Type B pancreatic cell (in vitro differentiated cells): ENCODE measurements at regions not wholly inside any gene's neighbourhood (a gene's known extent, or its start where the extent isn't known, plus 50 kb on each side); places are given as distances from the start of the nearest gene placed in this dataset.

Experiments used
- DNase-seq: peaks from one replicate; pipeline ENCODE4 v3.0.0; 2021; ENCODE audit warnings: mixed read lengths; ENCODE audit not compliant: unreplicated experiment; ENCODE audit errors: extremely low spot score
- H3K27ac Mint-ChIP-seq: 2 replicates; pipeline ENCODE4 v1.8.0; 2021; ENCODE audit warnings: mild to moderate bottlenecking, mixed read lengths
- H3K27me3 Mint-ChIP-seq: 2 replicates; pipeline ENCODE4 v1.8.0; 2021; ENCODE audit warnings: mixed read lengths
- H3K36me3 Mint-ChIP-seq: 2 replicates; pipeline ENCODE4 v1.8.0; 2021; ENCODE audit warnings: mixed read lengths
- H3K4me1 Mint-ChIP-seq: one replicate; pipeline ENCODE4 v1.8.0; 2021; ENCODE audit warnings: mixed read lengths; ENCODE audit not compliant: unreplicated experiment
- H3K4me3 Mint-ChIP-seq: 2 replicates; pipeline ENCODE4 v1.8.0; 2021; ENCODE audit warnings: mild to moderate bottlenecking, mixed read lengths
- H3K9me3 Mint-ChIP-seq: 2 replicates; pipeline ENCODE4 v1.8.0; 2021; ENCODE audit warnings: mixed read lengths
- CTCF ChIP-seq: fragments of 200-600 bp; sonication (generic); conservative IDR thresholded peaks from 2 replicates; pipeline ENCODE4 v1.5.0; 2021; ENCODE audit warnings: antibody characterized with exemption, mild to moderate bottlenecking

DNA sequence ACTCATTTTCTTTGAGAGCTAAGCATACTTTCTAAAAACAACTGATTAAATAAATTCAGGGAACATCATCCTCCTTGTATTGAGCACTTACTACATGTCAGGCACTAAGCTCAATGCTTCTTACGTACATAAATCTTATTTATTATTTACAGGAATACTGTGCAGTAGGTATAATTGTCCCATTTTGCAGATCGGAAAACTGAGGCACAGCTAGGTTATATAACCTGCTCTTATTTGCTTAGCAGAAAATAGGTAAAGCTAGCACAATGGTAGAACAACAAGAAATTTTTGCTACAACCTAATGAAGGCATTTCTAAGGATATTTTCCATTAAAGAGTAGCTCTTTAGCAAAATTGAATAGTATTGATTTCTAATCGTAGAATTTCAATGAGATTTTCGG is 168.7 kb upstream of the KCNJ16 start:
- no peak for TF ChIP-seq CTCF
- Mint-ChIP-seq H3K27me3 (no peaks in the 10 kb centered on the region), H3K9me3 (peaks cover 4% of the 10 kb centered on the region), H3K27ac (no peak overlapping the region), H3K4me1 (peaks cover 12% of the 10 kb centered on the region), H3K4me3 (no peak overlapping the region), H3K36me3 (no peaks in the 10 kb centered on the region)
- DNase-seq, result no peak

DNA sequence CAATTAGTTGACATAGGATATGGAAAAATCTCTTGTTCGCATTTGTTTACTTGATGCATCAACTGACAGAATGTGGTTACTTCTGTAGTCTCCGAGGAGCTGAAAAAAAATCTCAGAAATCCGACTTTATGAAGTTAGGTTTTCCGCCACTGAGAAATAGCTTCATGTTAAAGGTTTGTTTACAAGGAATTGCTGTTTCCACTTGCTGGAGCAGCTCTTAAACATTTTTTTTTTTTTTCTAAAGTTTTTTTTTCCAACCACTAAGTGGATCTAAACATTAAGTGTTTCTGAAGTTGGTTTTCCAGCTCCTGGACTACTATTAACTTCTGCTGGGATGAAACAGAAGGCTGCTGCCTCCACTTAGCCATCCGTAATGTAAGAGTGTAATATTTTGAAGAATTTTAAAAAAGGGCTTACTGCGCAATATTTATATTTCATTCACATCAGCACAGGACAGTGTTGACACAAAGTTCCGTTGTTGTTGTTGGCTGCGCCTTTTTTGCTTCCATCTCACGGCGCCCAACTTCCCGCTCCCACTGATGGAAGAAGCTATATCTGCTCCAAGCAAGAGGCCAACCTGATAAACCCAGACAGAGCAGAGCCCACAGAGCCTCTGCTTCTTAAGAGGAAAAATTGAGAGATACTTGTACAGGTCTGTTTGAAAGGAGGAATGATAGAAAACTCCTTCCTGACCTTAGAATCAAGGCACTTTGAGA is 167.7 kb upstream of the KCNJ16 start:
- Mint-ChIP-seq H3K9me3 (peaks cover 4% of the 10 kb centered on the region), H3K27ac (no peak overlapping the region), H3K4me1 (peaks cover 12% of the 10 kb centered on the region), H3K27me3 (no peaks in the 10 kb centered on the region), H3K4me3 (no peak overlapping the region), H3K36me3 (no peaks in the 10 kb centered on the region)
- TF ChIP-seq CTCF, result no peak
- no peak for DNase-seq

DNA sequence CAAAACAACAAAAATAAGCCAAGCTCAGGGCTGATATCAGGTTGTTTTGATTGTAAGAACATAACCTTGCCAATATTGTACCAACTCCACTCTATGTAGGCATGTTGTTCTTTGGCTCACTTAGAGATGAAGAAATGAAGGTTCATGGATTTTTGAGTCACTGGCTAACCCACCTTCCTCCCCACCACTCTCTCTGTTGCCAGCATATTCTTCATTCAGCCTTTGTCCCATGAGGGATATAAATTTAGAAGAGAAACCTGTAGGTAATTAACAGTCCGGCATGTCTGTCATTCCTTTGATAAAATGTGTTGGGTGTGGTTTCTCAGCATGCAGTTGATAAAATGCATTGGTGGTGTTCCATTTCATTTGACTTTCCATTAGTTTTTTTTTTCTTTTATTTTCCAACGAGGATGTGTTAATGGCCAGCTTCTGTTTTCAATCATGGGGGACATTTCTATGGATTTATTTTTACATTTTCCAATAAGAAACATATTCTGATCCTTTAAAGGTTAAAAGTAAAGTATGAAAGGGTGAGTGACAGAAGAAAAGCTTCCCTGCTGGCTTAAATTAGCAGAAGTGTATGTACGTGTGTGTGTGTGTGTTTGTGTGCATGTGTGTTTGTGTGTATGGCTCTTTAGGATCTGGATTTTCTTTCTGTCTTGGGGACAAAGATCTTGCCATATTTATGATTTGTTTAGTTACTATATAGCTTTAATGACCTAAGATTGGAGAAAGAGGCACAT is 166.2 kb upstream of the KCNJ16 start:
- TF ChIP-seq CTCF, result no peak
- no peaks in the 10 kb centered on the region for H3K36me3 Mint-ChIP-seq

GRCh38 chr17:69909389-69909788 is 165.6 kb upstream of the KCNJ16 start:
- Mint-ChIP-seq H3K36me3 (no peaks in the 10 kb centered on the region), H3K9me3 (peaks cover 4% of the 10 kb centered on the region), H3K27ac (no peak overlapping the region), H3K4me3 (no peak overlapping the region), H3K27me3 (no peaks in the 10 kb centered on the region), H3K4me1 (peaks cover 28% of the 10 kb centered on the region)
- TF ChIP-seq CTCF, result no peak
- no peak for DNase-seq

More for the DNA sequence above, 166.2 kb upstream of the KCNJ16 start:
- no peak overlapping the region for H3K4me3 Mint-ChIP-seq
- H3K4me1 Mint-ChIP-seq, result peaks cover 23% of the 10 kb centered on the region
- H3K27ac Mint-ChIP-seq, result no peak overlapping the region
- peaks cover 4% of the 10 kb centered on the region for H3K9me3 Mint-ChIP-seq
- no peak for DNase-seq
- H3K27me3 Mint-ChIP-seq, result no peaks in the 10 kb centered on the region

DNA sequence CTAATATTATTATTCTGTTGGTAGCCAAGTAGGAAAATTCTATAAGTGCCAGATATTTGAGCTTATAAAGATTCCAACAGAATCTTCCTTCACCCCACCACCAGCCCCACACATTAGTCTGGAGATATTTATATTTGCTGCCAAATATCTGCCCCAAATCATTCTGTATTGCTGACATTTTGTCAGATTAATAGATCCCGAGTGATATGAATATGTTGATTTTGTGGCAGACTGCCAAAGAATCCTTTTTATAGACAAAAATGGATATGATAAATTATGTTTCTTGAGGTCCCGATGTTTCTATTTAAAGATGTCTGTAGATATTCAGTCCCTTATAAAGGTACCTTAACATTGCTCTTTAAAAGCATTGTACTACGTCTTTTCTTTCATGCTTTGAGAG is 162.2 kb upstream of the KCNJ16 start:
- DNase-seq, result no peak
- Mint-ChIP-seq H3K27ac (no peak overlapping the region), H3K4me3 (peak overlapping the region; percentile 5), H3K27me3 (no peaks in the 10 kb centered on the region), H3K9me3 (no peaks in the 10 kb centered on the region), H3K4me1 (peaks cover 28% of the 10 kb centered on the region), H3K36me3 (no peaks in the 10 kb centered on the region)
- no peak for TF ChIP-seq CTCF
